Urothelium cell line (cell line): ENCODE measurements at regions not wholly inside any gene's neighbourhood (a gene's known extent, or its start where the extent isn't known, plus 50 kb on each side); places are given as distances from the start of the nearest gene placed in this dataset.
"Not testable (repeated sequence)": the region's sequence is repeated elsewhere in the genome, so short reads cannot be mapped to it uniquely, and the experiment has no call there.

ENCODE experiments used
- DNase-seq: peaks from one replicate; pipeline ENCODE4 v3.0.0; 2011; ENCODE audit warnings: low spot score, mixed read lengths
- FAIRE-seq: peaks from 2 replicates; lab custom pipeline; 2011; peaks lifted over from hg19 to GRCh38; lab: Jason Lieb, UNC

DNA sequence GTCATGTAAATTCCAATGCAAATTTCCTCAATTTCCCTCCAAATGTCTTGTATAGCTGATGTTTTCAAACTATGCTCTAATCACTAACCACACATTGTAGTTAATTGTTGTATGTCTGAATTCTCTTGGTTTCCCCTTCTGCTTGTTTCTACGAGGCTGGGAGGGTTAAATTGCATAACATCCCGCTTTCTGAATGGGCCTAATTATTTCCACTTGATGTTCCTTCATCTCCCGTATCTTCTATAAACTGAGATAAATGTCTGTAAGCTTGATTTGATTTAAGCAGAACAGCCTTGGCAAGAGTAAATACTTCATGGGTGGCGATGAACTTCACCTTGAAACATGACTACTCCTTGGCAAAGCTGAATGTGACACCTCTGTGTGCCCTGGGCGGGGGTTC is 72.2 kb downstream of the SERINC2 start:
- FAIRE-seq (no peak), DNase-seq (no peak)

DNA sequence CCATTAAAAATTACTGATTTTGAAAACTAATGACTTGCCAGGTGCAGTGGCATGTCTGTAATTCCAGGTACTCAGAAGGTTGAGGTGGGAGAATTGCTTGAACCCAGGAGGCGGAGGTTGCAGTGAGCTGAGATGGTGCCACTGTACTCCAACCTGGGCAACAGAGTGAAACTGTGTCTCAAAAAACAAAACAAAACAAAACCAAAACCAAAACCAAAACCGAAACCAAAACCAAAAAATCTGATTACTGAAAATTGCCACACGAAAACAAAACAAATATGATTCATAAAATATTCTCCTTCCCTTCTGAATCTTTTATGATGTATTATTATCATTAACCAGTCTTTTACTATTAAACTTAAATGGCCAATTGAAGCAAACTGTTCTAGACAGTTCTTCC is 74.1 kb downstream of the SERINC2 start:
- DNase-seq (no peak), FAIRE-seq (no peak)

DNA sequence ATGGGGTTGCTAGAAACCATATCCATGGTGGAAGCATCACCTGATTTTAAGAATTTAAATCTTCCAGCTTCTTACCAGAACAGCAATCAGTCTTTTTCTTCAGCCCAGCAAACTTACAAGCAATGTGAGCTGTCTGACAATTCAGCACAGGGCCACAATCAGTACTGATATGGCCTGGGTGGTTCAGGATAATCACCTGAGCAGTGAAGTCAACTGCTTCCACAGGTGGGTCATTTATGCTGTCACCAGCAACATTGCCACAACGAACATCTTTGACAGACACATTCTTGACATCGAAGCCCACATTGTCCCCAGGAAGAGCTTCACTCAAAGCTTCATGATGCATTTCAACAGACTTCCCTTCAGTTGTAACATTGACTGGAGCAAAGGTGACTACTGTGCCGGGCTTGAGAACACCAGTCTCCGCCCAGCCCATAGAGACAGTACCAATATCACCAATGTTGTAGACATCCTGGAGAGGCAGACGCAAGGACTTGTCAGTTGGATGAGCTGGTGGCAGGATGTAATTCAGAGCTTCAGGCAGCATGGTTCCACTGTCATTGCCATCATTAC is 74.8 kb downstream of the SERINC2 start:
- FAIRE-seq, result no peak
- DNase-seq, result no peak

DNA sequence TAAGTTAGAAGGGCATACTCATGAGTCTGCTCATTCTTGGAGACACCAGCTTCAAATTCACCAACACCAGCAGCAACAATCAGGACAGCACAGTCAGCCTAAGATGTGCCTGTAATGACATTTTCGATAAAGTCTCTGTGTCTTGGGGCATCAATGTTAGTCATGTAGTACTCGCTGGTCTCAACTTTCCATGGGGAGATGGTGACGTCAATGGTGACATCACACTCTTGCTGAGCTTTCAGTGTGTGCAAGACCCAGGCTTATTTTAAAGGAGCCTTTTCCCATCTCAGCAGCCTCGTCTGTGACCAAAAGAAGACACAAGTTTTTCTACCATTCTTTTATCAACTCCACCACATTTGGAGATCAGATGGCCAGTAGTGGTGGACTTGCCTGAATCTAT is 75.5 kb downstream of the SERINC2 start:
- DNase-seq (no peak), FAIRE-seq (no peak)

DNA sequence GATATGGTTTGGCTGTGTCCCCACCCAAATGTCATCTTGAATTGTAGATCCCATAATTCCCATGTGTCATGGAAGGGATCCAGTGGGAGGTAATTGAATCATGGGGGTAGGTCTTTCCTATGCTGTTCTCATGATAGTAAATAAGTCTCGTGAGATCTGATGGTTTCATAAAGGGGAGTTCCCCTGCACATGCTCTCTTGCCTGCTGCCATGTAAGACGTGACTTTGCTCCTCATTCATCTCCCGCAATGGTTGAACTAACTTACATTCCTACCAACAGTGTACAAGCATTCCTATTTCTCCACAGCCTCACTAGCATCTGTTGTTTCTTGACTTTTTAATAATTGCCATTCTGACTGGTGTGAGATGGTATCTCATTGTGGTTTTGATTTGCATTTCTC is 76.6 kb downstream of the SERINC2 start:
- FAIRE-seq, DNase-seq: not testable (repeated sequence)

DNA sequence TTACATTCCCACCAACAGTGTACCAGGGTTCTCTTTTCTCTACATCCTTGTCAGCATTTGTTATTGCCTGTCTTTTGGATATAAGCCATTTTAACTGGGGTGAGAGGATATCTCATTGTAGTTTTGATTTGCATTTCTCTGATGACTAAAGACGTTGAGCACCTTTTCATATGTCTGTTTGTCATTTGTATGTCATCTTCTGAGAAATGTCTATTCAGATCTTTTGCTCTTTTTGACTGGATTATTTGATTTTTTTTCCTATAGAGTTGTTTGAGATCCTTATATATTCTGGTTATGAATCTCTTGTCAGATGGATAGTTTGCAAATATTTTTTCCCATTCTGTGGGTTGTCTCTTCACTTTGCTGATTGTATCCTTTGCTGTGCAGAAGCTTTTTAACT is 77.6 kb downstream of the SERINC2 start:
- FAIRE-seq, DNase-seq: not testable (repeated sequence)

DNA sequence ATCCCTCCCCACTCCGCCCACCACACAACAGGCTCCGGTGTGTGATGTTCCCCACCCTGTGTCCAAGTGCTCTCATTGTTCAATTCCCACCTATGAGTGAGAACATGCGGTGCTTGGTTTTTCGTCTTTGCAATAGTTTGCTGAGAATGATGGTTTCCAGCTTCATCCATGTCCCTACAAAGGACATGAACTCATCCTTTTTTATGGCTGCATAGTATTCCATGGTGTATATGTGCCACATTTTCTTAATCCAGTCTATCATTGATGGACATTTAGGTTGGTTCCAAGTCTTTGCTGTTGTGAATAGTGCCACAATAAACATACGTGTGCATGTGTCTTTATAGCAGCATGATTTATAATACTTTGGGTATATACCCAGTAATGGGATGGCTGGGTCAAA is 81.0 kb upstream of the TINAGL1 start:
- not testable (repeated sequence) for DNase-seq, FAIRE-seq

DNA sequence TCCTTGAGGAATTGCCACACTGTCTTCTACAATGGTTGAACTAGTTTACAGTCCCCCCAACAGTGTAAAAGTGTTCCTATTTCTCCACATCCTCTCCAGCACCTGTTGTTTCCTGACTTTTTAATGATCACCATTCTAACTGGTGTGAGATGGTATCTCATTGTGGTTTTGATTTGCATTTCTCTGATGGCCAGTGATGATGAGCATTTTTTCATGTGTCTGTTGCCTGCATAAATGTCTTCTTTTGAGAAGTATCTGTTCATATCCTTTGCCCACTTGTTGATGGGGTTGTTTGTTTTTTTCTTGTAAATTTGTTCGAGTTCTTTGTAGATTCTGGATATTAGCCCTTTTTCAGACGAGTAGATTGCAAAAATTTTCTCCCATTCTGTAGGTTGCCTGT is 80.5 kb upstream of the TINAGL1 start:
- not testable (repeated sequence) for DNase-seq, FAIRE-seq

DNA sequence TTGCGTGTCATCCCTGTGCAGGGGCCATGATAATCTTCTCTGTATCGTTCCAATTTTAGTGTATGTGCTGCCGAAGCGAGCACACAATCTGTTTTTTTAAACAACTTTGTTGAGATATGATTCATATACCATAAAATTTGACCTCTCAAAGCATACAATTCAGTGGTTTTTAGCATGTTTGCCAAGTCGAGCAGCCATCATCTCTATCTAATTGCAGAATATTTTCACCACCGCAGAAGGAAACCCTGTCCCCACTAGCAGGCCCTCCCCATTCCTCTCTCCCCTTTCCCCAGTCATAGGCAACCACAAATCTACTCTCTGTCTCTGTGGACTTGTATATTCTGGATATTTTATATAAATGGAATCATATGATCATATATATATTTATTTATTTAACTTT is 78.7 kb upstream of the TINAGL1 start:
- DNase-seq (no peak), FAIRE-seq (no peak)

DNA sequence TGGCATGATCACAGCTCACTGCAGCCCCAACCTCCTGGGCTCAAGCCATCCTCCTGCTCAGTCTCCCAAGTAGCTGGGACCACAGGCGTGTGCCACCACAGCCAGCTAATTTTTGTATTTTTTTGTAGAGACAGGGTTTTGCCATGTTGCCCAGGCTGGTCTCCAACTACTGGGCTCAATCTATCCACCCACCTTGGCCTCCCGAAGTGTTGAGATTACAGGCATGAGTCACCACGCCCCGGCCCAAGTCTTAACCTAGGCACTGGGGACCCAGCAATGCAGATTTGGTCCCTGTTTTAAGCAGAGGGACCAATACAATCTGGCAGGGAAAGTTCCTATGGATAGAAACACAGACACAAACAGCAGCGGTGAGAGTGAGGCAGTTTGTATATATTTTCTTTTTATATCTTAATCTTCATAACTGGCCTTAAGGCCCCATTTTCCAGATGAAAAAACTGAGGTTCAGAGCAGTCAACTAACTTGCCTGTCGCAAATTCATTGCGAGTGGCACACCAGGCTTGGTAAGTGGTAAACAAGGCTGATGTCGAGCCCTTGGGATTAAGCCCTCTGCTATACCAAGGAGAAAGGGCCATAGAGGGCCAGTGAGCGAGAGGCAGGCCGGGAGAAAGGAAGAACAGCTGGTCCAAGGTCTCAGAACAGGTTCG is 77.8 kb upstream of the TINAGL1 start:
- FAIRE-seq (no peak), DNase-seq (no peak)

DNA sequence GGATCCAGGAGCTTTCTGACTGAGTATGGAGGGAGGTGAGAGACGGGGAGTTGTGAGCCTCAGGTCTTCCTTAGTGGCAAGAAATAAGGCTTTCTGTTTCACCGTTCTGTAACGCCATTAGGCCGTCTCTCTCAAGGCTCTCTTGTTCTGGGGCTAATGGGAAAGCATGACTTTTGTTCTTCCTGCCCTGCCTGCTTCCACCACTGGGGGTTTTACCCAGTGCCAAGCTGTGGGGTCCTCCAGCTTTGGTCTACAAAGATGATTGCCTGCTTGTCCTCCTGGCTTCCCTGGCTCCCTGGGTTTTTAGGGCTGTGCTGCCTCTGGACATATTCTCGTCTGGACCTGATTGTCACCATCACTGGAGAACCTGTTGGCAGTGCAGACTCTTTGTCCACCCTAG is 74.8 kb upstream of the TINAGL1 start:
- DNase-seq (no peak), FAIRE-seq (no peak)

DNA sequence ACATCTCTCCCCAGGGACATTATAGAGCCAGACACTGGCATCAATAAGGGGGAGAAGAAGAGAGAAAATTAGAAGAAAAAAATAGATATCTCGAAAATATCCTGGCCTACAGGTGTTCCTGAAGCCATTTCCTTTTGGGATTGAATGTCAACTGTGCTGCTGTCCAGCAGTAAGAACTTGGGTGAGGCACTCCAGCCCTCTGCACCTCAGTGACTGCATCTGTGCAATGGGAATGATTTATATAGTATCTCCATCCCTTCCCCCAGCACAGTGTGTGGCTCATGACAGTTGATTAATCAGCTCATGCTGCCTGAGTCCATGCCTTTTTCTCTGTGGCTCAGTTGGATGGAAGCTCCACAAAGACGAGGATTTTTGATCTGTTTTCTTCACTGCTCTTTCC is 74.1 kb upstream of the TINAGL1 start:
- no peak for FAIRE-seq
- no peak for DNase-seq

DNA sequence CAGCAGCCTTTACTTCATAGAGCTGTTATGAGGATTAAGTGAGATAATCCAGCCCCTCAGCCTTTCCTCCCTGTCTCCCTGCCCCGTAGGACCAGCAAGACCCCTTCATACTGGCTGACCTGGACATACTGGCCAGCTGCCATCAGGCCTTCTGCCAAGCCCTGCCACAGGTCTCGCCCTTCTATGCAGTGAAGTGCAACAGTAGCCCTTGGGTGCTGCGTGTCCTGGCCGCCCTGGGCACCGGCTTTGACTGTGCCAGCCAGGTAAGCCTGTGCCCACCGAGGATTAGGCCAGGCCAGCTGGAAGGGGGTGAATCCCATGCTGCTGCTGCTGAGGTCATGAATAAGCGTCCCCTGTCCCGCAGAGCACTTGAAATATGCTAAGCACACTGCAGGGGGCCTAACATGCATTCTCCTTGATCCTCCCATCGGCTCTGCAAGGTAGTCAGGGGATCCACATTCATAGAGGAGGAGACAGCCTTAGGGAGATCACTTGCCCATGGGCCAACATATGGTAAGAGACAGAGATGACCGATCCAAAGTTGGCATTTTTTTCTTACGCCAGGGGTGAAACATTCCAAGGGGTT is 73.3 kb upstream of the TINAGL1 start:
- FAIRE-seq, result no peak

DNA sequence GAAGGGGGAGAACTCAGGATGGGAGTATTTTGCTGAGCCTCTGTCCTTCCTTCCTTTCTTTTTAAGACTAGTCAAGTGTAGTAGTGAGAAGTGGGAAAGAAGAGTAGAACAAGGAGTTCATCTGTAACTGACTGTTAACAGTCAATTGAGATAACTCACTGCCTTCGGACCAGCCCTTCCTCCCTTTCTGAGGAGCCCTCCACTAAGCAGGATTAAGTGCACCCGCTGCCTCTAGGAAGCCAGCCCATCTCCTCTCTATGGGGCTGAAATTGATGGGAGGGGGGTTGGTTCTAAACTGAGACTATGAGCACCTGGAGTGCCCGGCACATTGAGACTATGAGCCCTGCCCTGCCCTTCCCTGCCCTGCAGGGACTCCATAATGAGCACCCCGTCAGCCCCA is 72.7 kb upstream of the TINAGL1 start:
- FAIRE-seq, result no peak
- DNase-seq, result no peak

More for the DNA sequence above, 73.3 kb upstream of the TINAGL1 start:
- no peak for DNase-seq

DNA sequence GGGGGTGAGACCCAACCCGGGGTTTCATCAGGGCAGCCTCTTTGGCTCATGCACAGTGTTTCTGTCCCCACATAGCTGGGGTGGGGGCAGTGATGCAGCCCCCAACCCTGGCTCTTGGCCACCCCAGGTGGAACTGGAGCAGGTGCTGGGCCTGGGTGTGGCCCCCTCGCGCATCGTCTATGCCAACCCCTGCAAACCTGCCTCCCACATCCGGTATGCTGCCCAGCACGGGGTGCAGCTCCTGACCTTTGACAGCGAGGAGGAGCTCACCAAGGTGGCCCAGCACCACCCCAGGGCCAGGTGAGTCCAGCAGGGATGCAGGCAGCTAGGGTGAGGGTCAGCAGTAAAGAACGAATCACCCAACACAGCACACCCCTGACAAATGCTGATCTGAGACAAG is 72.3 kb upstream of the TINAGL1 start:
- no peak for FAIRE-seq
- DNase-seq, result no peak

DNA sequence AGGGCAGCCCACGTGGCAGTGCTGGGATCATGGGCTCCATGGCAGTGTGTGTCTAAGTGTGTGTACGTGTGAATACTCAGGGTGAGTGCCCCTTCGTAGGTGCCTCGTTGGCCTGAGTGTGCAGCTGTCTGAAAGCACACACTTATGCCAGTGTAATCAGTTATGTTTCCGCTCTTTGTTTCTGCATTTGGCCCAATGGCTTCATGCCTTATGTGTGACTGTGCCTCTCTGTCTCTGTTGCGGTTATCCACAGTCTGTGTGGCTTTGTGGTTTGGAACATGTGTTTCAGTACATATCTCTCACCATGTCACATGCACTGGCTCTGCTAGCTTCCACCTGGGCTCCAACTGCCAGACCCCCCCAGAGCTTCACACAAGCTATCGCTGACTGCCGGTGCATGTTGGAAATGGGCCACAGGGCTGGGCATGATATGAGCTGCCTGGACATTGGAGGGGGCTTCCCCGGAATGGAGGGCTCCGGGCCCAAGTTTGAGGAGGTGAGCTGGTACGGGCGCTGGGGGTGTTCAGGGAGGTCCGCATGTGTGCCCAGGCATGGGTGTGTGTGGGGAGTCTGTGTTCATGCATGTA is 70.3 kb upstream of the TINAGL1 start:
- peak; percentile 53 for DNase-seq
- FAIRE-seq, result no peak

DNA sequence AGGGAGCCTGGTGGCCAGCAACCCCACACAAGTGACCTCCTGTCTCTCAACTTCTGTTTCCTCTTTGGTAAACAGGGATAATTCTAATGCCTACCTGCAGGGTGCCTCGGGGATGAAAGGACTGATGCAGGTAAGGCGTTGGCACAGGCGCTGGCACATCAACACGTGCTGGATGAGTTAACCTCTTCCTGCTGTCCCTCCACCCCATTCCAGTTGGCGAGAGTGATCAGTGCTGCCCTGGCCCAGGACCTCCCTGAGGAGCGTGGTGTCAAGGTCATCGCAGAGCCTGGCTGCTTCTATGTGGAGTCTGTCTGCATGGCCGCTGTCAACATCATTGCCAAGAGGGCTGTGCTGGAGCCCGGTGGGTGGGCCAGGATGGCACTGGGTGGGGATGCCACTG is 69.1 kb upstream of the TINAGL1 start:
- DNase-seq, result no peak
- FAIRE-seq, result no peak

DNA sequence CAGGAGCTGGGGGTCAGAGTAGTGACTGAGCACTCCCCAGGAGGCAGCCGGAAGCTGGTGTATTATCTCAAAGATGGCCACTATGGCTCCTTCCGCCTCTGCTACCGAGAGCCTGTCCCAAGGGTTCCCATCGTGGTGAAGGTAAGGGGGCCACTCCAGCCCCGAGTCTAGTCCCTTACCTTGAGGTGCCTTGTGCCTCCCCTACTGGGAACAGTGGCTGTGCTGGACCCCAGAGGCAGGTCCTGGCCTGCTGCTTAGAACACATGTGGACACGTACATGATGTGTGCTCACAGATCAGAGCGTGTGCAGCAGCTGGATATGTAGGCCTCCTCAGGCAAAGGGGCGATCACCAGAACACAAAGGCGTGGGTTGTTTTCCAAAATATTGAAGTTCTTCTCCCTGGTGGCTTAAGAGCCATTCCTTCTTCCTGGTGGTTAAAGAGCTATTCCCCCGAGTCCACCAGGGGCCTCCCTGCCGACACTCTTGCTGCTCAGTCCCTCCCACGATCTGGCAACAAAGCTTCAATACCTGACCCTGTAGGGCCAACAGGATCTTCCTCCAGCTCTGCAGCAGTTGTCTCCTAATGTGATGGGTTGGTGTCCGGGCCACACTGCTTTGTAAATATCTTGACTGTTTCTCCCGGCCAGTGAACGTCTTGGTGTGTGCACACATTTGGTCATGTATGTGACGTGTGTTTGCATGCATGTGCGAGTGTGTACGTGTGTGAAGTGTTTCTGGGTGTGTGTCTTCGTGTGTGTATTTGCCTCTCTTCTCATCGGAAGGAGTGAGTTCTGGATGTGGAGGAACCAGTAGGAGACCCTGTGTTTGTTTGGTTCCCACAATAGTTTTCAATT is 68.4 kb upstream of the TINAGL1 start:
- no peak for DNase-seq
- no peak for FAIRE-seq

DNA sequence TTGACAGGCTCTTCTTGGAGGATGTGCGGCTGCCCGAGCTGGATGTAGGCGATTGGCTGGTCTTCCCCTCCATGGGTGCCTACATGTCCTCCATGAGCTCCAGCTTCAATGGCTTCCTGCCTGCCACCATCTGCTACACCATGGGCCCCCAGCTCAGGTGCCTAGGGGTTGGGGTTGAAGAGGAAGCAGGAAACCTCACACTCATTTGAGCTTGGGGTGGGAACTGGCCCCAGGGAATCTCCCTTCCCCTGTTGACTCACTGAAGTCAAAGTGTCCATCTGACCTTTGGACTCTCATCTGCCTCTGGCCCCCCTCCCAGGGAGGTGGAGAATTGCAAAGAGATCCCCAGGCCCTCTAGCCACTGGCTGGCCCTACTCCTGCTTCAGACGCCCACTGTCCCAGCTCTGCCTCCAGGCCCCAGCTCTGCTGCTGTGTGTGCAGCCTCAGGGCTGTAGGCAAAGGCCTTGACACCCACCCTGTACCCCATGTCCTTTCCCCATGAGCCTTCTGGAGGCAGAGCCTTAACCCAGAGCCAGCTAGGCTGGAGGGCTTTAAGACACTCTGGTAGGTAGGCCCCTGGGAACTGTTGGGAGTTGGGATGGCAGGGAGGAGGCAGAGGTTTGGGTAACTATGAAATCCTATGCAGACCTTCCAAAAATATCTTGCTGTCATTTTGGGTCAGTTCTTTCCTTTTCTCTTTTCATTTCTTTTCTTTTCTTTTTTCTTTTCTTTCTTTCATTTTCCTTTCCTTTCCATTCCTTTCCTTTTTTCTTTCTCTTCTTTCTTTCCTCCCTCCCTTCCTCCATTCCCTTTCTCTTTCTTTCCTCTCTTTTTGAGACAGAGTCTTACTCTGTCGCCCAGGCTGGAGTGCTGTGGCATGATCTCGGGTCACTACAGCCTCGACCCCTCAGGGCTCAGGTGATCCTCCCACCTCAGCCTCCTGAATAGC is 66.9 kb upstream of the TINAGL1 start:
- FAIRE-seq, result no peak
- DNase-seq, result no peak

DNA sequence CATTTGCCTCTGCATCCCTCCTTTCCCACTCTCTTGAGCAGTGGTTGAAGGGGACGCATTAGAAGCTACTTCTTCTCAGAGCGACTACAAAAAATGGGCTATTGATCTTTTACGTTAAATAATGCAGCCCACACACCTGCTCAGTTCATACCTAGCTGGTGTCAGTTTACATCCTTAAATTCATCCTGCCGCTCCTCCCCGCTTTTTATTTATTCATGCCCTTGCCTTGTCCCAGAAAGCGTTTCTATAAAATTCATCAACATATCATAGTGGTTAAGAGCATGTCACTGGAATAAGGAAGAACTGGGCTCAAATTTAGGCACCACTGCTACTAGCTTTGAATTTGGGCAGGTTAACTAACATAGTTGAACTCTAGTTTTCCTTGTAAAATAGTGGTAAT is 66.0 kb upstream of the TINAGL1 start:
- DNase-seq (no peak), FAIRE-seq (no peak)
